Fibroblast of lung (primary cell): ENCODE measurements at regions not wholly inside any gene's neighbourhood (a gene's known extent, or its start where the extent isn't known, plus 50 kb on each side); places are given as distances from the start of the nearest gene placed in this dataset.

ENCODE experiments used
- DNase-seq, 2 donors: peaks; one replicate each; pipeline versions ENCODE4 v3.0.0 to v3.0.0-alpha.2; 2010; ENCODE audit warnings: low read depth in 2 of 2
- H2AFZ ChIP-seq: 2 replicates; pipeline ENCODE4 v1.5.1; 2012; ENCODE audit warnings: low read length, control low read depth, inconsistent platforms
- H3K27ac ChIP-seq: 2 replicates; pipeline ENCODE4 v1.5.1; 2011; ENCODE audit warnings: low read length, control low read depth; ENCODE audit not compliant: insufficient read depth
- H3K27me3 ChIP-seq: 2 replicates; pipeline ENCODE4 v1.5.1; 2011; ENCODE audit warnings: mild to moderate bottlenecking, low read length; ENCODE audit not compliant: control insufficient read depth, insufficient read depth
- H3K36me3 ChIP-seq: 2 replicates; pipeline ENCODE4 v1.5.1; 2011; ENCODE audit warnings: low read length; ENCODE audit not compliant: control insufficient read depth, insufficient read depth
- H3K4me1 ChIP-seq: 2 replicates; pipeline ENCODE4 v1.5.1; 2011; ENCODE audit warnings: low read length; ENCODE audit not compliant: control insufficient read depth, insufficient read depth; ENCODE audit errors: extremely low read depth
- H3K4me2 ChIP-seq: 2 replicates; pipeline ENCODE4 v1.5.1; 2011; ENCODE audit warnings: low read length, control low read depth; ENCODE audit not compliant: insufficient read depth; ENCODE audit errors: extremely low read depth
- H3K4me3 ChIP-seq, 4 experiments: fragments of 200-600 bp in 1 of 4; sonication (generic) in 1 of 4; replicated peaks in 1 of 4; 2 replicates each; pipeline ENCODE4 v1.5.1; 2011 to 2016; ENCODE audit warnings: low read length in 4 of 4, low read depth in 3 of 4, mild to moderate bottlenecking in 3 of 4, control low read depth in 2 of 4, inconsistent platforms in 1 of 4, mixed read lengths in 1 of 4; ENCODE audit not compliant: insufficient read depth in 1 of 4; ENCODE audit errors: control extremely low read depth in 1 of 4
- H3K79me2 ChIP-seq: 2 replicates; pipeline ENCODE4 v1.5.1; 2012; ENCODE audit warnings: mild to moderate bottlenecking, low read length, inconsistent platforms; ENCODE audit not compliant: control insufficient read depth, insufficient read depth
- H3K9ac ChIP-seq: 2 replicates; pipeline ENCODE4 v1.5.1; 2011; ENCODE audit warnings: mild to moderate bottlenecking, low read length, control low read depth; ENCODE audit not compliant: insufficient read depth
- H3K9me3 ChIP-seq: 2 replicates; pipeline ENCODE4 v1.5.1; 2012; ENCODE audit warnings: low read depth, low read length; ENCODE audit not compliant: control insufficient read depth, insufficient read depth
- H4K20me1 ChIP-seq: 2 replicates; pipeline ENCODE4 v1.5.1; 2011; ENCODE audit warnings: low read length; ENCODE audit not compliant: control insufficient read depth, insufficient read depth; ENCODE audit errors: extremely low read depth
- CTCF ChIP-seq, 2 donors: IDR thresholded peaks in 1 of 2; conservative IDR thresholded peaks in 1 of 2; 1 replicate in 1 of 2; 2 replicates in 1 of 2; pipeline ENCODE4 v1.5.1; 2011 to 2012; ENCODE audit warnings: low read length in 2 of 2, control low read depth in 1 of 2, inconsistent platforms in 1 of 2, low read depth in 1 of 2, mild to moderate bottlenecking in 1 of 2
- EZH2 ChIP-seq: IDR thresholded peaks from 2 replicates; pipeline ENCODE4 v1.5.1; 2012; ENCODE audit warnings: low read length, control low read depth, mild to moderate bottlenecking; ENCODE audit errors: missing control alignments

DNA sequence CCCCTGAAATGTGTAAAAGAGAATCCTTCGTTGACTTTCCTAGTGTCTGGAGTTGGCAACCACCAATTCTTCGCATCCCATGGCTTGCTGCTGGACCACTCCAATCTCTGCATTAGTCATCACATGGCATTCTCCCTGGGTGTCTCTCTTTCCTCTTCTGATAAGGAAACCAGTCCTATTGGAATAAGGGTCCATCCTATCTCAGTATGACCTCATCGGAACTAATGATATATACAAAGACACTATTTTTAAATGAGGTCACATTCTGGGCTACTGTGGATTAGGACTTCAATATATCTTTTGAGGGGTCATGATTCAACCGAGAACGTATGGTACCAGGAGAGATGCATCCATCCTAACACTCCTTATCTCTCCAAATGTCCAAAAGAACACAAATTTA, 259.1 kb upstream of the CPEB2 start:
- Histone ChIP-seq H3K4me1 (no peaks in the 10 kb centered on the region), H3K4me2 (no peak overlapping the region), H3K9ac (no peak overlapping the region), H3K27ac (no peak overlapping the region), H3K27me3 (no peaks in the 10 kb centered on the region), H4K20me1 (no peaks in the 10 kb centered on the region), H3K36me3 (no peaks in the 10 kb centered on the region), H3K4me3 (no peak overlapping the region), H3K79me2 (no peaks in the 10 kb centered on the region), H3K9me3 (no peaks in the 10 kb centered on the region), H2AFZ (no peak overlapping the region)
- no peak for DNase-seq
- TF ChIP-seq EZH2: no peak
- no peak for TF ChIP-seq CTCF (conservative IDR thresholded peaks at IDR 0.05 in 1 of 2, IDR thresholded peaks at IDR 0.05 in 1 of 2; ENCODE audit: low read depth in 1 of 2, low read length in 2 of 2)

DNA sequence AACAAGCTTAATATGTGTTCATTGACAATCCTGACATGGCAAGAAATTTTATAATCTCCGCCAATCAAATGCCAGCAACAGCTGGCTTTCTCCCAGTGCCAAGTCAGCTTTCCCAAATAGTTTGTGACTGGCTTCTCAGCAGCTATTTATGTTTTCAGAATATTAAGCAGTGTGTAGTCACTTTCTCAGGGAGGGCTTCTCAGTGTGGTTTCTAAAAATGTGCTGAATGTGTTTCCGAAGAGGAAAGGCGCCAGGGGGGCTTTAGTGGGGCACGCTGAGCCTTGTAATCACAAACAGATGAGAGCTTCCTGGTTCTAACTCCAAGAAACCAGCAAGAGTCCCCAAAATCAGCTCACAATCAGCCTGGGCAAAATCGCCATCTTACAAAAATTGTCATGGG, 258.7 kb upstream of the CPEB2 start:
- Histone ChIP-seq H3K9ac (no peak overlapping the region), H3K36me3 (no peaks in the 10 kb centered on the region), H3K4me3 (no peak overlapping the region), H3K4me2 (no peak overlapping the region), H3K79me2 (no peaks in the 10 kb centered on the region), H3K9me3 (no peaks in the 10 kb centered on the region), H3K4me1 (no peaks in the 10 kb centered on the region), H3K27me3 (no peaks in the 10 kb centered on the region), H4K20me1 (no peaks in the 10 kb centered on the region), H3K27ac (no peak overlapping the region), H2AFZ (no peak overlapping the region)
- TF ChIP-seq CTCF (conservative IDR thresholded peaks at IDR 0.05 in 1 of 2, IDR thresholded peaks at IDR 0.05 in 1 of 2; ENCODE audit: low read depth in 1 of 2, low read length in 2 of 2): no peak
- no peak for TF ChIP-seq EZH2
- no peak for DNase-seq

- Histone ChIP-seq H3K9me3 (no peaks in the 10 kb centered on the region), H3K27ac (no peak overlapping the region), H3K27me3 (no peaks in the 10 kb centered on the region), H3K9ac (no peak overlapping the region), H3K36me3 (no peaks in the 10 kb centered on the region), H4K20me1 (no peaks in the 10 kb centered on the region), H3K79me2 (no peaks in the 10 kb centered on the region), H3K4me1 (no peaks in the 10 kb centered on the region), H2AFZ (no peak overlapping the region), H3K4me2 (no peak overlapping the region), H3K4me3 (no peak overlapping the region)
- no peak for DNase-seq
- TF ChIP-seq CTCF (conservative IDR thresholded peaks at IDR 0.05 in 1 of 2, IDR thresholded peaks at IDR 0.05 in 1 of 2; ENCODE audit: low read depth in 1 of 2, low read length in 2 of 2) (no peak), EZH2 (no peak)
Observed at GRCh38 chr4:14744346-14744745, 257.9 kb upstream of the CPEB2 start.
